Activated T-helper 1 cell treated with anti-CD3 and anti-CD28 coated beads, Interleukin-12 subunit alpha, Interleukin-12 subunit beta, Interleukin-2, Interleukin-4 antibody, amounts not matched to agents 30 ng/mL and 10 ng/mL and 1 ng/mL, durations not matched to agents 14 hours and 24 hours and 36 hours (primary cell): ENCODE measurements at regions not wholly inside any gene's neighbourhood (a gene's known extent, or its start where the extent isn't known, plus 50 kb on each side); places are given as distances from the start of the nearest gene placed in this dataset.
A peak's percentile ranks its signal among the peaks of the same experiment; 100 is the strongest.
"Not testable (repeated sequence)": the region's sequence is repeated elsewhere in the genome, so short reads cannot be mapped to it uniquely, and the experiment has no call there.

Experiments
- DNase-seq: peaks from one replicate; pipeline ENCODE4 v3.0.0; 2021; ENCODE audit warnings: low spot score
- H3K27ac Mint-ChIP-seq: one replicate; pipeline ENCODE4 v1.8.0; 2021; ENCODE audit warnings: mild to moderate bottlenecking, mixed read lengths
- H3K27me3 Mint-ChIP-seq: one replicate; pipeline ENCODE4 v1.8.0; 2022; ENCODE audit warnings: mild to moderate bottlenecking, moderate library complexity, mixed read lengths; ENCODE audit not compliant: insufficient read depth
- H3K36me3 Mint-ChIP-seq: one replicate; pipeline ENCODE4 v1.8.0; 2021; ENCODE audit warnings: low read depth, mixed read lengths
- H3K4me1 Mint-ChIP-seq: one replicate; pipeline ENCODE4 v1.8.0; 2021; ENCODE audit warnings: low read depth, mixed read lengths
- H3K4me3 Mint-ChIP-seq: one replicate; pipeline ENCODE4 v1.8.0; 2021; ENCODE audit warnings: mild to moderate bottlenecking, moderate library complexity, mixed read lengths
- H3K9me3 Mint-ChIP-seq: one replicate; pipeline ENCODE4 v1.8.0; 2021; ENCODE audit warnings: mixed read lengths
- intact Hi-C: fragments of 100-400 bp; cut with micrococcal nuclease; formaldehyde crosslinking; loops from one replicate; pipeline ENCODE4 v1.15.1; 2024

GRCh38 chr1:149841597-149842238, 57.6 kb upstream of the BOLA1 start:
- H3K4me1 Mint-ChIP-seq: peaks cover 33% of the 10 kb centered on the region
- peaks cover 16% of the 10 kb centered on the region for H3K36me3 Mint-ChIP-seq
- H3K27ac Mint-ChIP-seq, DNase-seq, H3K9me3 Mint-ChIP-seq, H3K27me3 Mint-ChIP-seq, H3K4me3 Mint-ChIP-seq, intact Hi-C loops: not testable (repeated sequence)

GRCh38 chr1:149842458-149843064, 56.8 kb upstream of the BOLA1 start:
- H3K9me3 Mint-ChIP-seq, H3K27me3 Mint-ChIP-seq, DNase-seq, H3K4me3 Mint-ChIP-seq, intact Hi-C loops, H3K27ac Mint-ChIP-seq: not testable (repeated sequence)
- H3K36me3 Mint-ChIP-seq: peaks cover 21% of the 10 kb centered on the region
- H3K4me1 Mint-ChIP-seq: peaks cover 41% of the 10 kb centered on the region

GRCh38 chr1:149843431-149844041, 55.8 kb upstream of the BOLA1 start:
- Mint-ChIP-seq H3K4me1 (peaks cover 51% of the 10 kb centered on the region), H3K36me3 (peaks cover 24% of the 10 kb centered on the region), H3K27me3 (no peaks in the 10 kb centered on the region), H3K27ac (peak overlapping the region; percentile 92), H3K9me3 (no peaks in the 10 kb centered on the region), H3K4me3 (peak overlapping the region; percentile 91)
- intact Hi-C loops: no loop called here
- DNase-seq: peak; percentile 1

DNA sequence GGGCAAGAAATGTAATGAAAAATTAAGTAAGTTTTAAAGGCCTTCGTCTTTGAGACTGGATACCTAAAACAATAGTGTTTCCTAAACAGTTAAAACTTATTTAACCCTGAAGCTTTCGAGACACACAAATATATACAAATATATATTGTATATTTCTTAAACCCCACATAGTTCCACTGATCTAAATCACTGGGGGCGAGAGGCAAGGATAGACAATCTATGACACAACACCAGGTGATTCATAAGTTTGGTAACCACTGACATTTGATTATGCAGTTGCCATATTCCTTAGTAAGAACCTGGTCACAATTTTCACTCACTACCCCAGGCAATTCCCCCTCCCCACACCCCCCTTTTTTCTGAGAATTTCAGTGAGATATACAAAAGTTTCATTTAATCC, 55.3 kb upstream of the BOLA1 start:
- H3K4me1 Mint-ChIP-seq: peaks cover 57% of the 10 kb centered on the region
- H3K9me3 Mint-ChIP-seq: no peaks in the 10 kb centered on the region
- H3K4me3 Mint-ChIP-seq: peak overlapping the region; percentile 91
- DNase-seq: peak; percentile 1
- no peaks in the 10 kb centered on the region for H3K27me3 Mint-ChIP-seq
- peak overlapping the region; percentile 92 for H3K27ac Mint-ChIP-seq
- peaks cover 27% of the 10 kb centered on the region for H3K36me3 Mint-ChIP-seq
- intact Hi-C loops: no loop called here

DNA sequence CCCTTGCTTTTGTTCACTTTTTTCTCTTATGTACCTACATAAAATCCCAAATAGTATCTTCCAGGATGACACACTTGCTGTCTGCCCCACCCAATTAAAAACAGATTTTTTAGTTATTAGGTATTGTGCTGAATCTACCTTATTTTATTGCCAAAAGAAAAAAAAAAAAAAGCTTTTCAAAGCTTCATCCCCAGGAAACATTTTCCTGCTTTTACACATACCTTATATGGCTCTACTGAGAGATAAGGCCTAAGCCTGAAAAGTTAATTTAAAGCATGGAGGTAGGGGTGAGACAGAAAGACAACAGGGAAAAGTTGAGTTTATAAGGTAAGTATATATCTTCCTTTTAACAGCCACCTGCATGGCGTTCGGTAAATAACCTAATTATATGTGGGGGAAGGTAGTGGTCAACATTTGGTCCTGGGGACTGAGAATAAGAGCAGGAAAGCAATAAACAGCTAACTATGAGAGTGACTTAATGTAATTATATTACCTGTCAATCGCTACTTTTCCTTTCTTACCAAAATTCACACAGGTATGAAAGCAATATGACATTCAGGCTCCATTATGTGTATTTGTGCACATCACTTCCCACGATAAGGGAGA, 54.6 kb upstream of the BOLA1 start:
- no peaks in the 10 kb centered on the region for H3K27me3 Mint-ChIP-seq
- intact Hi-C loops: no loop called here
- peak overlapping the region; percentile 91 for H3K4me3 Mint-ChIP-seq
- H3K9me3 Mint-ChIP-seq: no peaks in the 10 kb centered on the region
- peaks cover 63% of the 10 kb centered on the region for H3K4me1 Mint-ChIP-seq
- peak; percentile 0 for DNase-seq
- H3K36me3 Mint-ChIP-seq: peaks cover 29% of the 10 kb centered on the region
- H3K27ac Mint-ChIP-seq: peak overlapping the region; percentile 79

DNA sequence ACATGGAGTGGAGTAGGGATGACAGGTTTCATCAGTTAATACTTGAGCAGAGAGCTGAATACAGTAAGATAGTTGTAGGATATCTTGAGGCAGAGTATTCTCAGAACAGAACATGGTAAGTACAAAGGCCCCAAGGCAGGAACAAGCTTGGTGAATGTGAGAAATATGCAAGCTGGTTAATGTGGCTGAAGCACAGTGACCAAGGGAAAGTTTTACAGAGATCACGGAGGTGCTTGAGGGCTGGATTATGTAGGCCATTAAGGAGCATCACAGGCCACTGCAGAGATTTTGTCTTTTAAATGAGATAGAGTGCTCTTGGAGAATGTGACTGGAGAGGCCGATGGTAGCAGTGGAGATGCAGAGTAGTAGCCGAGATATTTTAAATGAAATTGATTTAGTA, 54.0 kb upstream of the BOLA1 start:
- intact Hi-C loops: no loop called here
- H3K36me3 Mint-ChIP-seq: peaks cover 31% of the 10 kb centered on the region
- DNase-seq: peak; percentile 0
- no peaks in the 10 kb centered on the region for H3K9me3 Mint-ChIP-seq
- no peaks in the 10 kb centered on the region for H3K27me3 Mint-ChIP-seq
- peak overlapping the region; percentile 91 for H3K4me3 Mint-ChIP-seq
- H3K27ac Mint-ChIP-seq: peak overlapping the region; percentile 79
- peaks cover 66% of the 10 kb centered on the region for H3K4me1 Mint-ChIP-seq

GRCh38 chr1:149846042-149846441, 53.3 kb upstream of the BOLA1 start:
- intact Hi-C loops: no loop called here
- peaks cover 66% of the 10 kb centered on the region for H3K4me1 Mint-ChIP-seq
- peak overlapping the region; percentile 79 for H3K27ac Mint-ChIP-seq
- H3K27me3 Mint-ChIP-seq: no peaks in the 10 kb centered on the region
- H3K36me3 Mint-ChIP-seq: peaks cover 31% of the 10 kb centered on the region
- H3K9me3 Mint-ChIP-seq: no peaks in the 10 kb centered on the region
- DNase-seq: peak; percentile 0
- H3K4me3 Mint-ChIP-seq: peak overlapping the region; percentile 91

DNA sequence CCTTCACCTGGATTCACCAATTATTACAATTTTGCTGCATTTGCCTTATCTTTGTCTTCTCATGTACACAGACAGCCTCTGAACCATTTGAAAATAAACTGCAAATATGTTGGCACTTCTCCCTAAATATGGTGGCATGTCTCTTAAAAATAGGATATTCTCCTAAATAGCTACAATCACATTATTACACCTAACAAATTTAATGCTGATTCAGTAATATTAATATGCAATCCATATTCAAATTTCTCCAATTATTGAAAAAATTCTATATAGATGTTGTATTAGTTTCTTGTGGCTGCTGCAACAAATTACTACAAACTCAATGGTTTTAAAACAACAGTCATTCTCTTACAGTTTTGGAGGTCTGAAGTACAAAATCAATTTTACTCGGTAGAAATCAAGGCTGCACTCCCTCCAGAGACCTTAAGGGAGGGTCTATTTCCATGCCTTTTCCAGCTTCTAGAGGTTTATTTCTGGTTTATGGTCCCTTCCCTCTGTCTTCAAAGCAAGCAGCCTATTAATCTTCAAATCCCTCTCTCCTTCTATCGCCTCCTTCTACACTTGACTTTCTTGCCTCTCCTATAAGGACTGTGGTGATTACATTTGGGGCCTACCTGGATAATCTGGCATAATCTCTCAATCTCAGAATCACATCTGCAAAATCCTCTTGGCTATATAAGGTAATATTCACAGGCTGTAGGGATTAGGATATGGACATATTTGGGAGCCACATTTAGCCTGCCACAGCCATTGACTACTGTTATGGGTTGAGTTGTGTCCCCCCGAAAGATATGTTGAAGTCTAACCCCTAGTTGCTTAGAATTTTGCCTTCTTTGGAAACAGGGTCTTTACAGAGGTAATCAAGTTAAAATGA, 52.5 kb upstream of the BOLA1 start:
- H3K36me3 Mint-ChIP-seq: peaks cover 31% of the 10 kb centered on the region
- DNase-seq: no peak
- intact Hi-C loops: no loop called here
- peaks cover 66% of the 10 kb centered on the region for H3K4me1 Mint-ChIP-seq
- no peaks in the 10 kb centered on the region for H3K27me3 Mint-ChIP-seq
- peak overlapping the region; percentile 65 for H3K4me3 Mint-ChIP-seq
- no peaks in the 10 kb centered on the region for H3K9me3 Mint-ChIP-seq
- peak overlapping the region; percentile 83 for H3K27ac Mint-ChIP-seq

DNA sequence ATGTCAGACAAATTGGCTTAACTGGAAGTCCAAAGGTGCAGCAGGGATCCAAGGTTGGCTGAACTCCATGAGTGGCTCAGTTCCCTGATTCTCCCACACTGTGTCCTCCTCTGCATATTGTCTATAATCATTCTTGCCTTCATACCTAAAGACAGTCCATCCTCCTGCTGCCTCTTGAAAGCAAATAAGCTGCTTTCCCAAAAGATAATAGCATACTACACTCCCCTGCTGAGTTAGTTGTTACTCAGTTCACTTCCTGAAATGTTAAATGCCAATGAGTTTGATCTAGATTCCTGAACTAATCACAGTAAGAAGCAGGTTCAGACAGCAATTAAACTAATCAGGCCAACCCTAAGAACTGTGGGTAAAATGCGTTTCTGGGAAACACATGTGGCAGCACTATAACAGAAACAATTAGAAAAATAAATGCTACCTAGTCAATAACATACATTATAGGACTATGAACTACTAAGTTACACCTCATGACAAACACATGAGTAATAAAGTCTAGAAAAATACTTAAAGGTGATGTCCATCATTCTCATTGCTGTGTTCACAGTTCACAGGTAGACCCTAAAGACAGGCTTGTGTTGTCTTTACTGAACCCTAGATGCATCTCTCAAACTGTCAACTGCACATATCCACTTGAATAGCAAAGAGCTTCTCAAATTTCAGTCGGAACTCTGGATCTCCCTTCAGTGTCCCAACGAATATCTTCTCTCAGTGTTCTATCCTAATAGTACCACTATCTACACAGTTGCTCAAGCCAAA, 50.8 kb upstream of the BOLA1 start:
- H3K36me3 Mint-ChIP-seq: peaks cover 31% of the 10 kb centered on the region
- peak; percentile 0 for DNase-seq
- intact Hi-C loops: no loop called here
- peak overlapping the region; percentile 89 for H3K4me3 Mint-ChIP-seq
- H3K27me3 Mint-ChIP-seq: no peaks in the 10 kb centered on the region
- peak overlapping the region; percentile 90 for H3K27ac Mint-ChIP-seq
- H3K4me1 Mint-ChIP-seq: peaks cover 65% of the 10 kb centered on the region
- H3K9me3 Mint-ChIP-seq: no peaks in the 10 kb centered on the region

GRCh38 chr1:149849111-149849946, 50.0 kb upstream of the BOLA1 start:
- Mint-ChIP-seq H3K27ac (peak overlapping the region; percentile 90), H3K27me3 (no peaks in the 10 kb centered on the region), H3K4me3 (peak overlapping the region; percentile 89), H3K36me3 (peaks cover 31% of the 10 kb centered on the region), H3K9me3 (no peaks in the 10 kb centered on the region), H3K4me1 (peaks cover 57% of the 10 kb centered on the region)
- DNase-seq: peak; percentile 0
- intact Hi-C loops: no loop called here
